Activated CD4-positive, alpha-beta T cell treated with anti-CD3 and anti-CD28 coated beads, Interleukin-10, Interleukin-2, amounts not matched to agents 100 ng/mL and 50 ng/mL, durations not matched to agents 16 hours and 8 hours (primary cell): ENCODE measurements at regions not wholly inside any gene's neighbourhood (a gene's known extent, or its start where the extent isn't known, plus 50 kb on each side); places are given as distances from the start of the nearest gene placed in this dataset.
"Not testable (repeated sequence)": the region's sequence is repeated elsewhere in the genome, so short reads cannot be mapped to it uniquely, and the experiment has no call there.

Source experiments
- DNase-seq: peaks from one replicate; pipeline ENCODE4 v3.0.0-alpha.2; 2020

DNA sequence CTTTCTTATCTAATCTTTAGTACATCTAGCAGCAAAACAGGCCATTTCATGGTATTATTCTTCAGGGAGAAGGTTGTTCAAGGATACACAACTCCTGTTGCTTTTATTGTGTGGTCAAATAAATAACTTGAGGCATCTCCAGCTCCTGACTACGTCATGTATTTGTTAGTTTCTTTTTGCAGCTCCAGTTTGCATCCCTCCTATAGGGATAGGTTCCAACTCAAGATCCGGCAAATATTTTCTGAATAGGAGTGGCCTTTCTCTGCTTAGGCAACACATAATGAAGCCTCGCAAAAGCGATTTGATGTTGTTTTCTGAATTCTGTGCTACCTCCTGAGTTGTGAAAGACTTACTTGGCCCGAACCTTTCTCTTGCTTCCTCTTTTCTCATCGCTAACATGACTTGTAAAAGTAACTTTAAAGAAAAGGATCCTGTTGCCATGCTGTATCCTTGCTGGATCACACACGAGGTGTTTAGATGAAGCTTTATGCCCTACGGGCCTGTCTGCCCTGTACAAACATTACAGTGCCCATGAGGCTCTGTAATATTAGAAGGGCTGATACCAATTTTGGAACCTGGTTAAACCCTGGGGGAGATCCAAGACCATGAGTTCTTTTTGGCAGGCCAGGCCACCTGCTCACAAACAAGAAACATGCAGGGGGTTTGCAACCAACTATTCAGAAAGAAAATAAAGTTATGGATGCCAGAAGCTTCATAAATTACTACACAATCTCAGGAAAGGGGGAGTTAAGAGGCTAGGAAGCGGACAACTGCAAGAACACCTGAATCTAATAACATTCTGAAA lies 149.8 kb upstream of the FGF10 start:
- no peak for DNase-seq

GRCh38 chr5:44536650-44537260 lies 147.5 kb upstream of the FGF10 start:
- peak; percentile 12 for DNase-seq

- no peak for DNase-seq
Observed at GRCh38 chr5:44535621-44536020, 146.4 kb upstream of the FGF10 start.

GRCh38 chr5:44532981-44533380 lies 143.8 kb upstream of the FGF10 start:
- no peak for DNase-seq

DNA sequence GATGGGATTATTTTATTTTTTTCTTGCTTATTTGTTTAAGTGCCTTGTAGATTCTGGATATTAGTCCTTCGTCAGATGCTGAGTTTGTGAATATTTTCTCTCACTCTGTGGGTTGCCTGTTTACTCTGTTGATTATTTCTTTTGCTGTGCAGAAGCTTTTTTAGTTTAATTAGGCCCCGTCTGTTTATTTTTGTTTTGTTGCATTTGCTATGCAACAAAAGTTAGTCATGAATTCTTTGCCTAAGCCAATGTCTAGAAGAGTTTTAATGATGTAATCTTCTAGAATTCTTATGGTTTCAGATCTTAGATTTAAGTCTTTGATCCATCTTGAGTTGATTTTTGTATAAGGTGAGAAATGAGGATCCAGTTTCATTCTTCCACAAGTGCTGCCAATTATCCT lies 142.5 kb upstream of the FGF10 start:
- DNase-seq = not testable (repeated sequence)

DNA sequence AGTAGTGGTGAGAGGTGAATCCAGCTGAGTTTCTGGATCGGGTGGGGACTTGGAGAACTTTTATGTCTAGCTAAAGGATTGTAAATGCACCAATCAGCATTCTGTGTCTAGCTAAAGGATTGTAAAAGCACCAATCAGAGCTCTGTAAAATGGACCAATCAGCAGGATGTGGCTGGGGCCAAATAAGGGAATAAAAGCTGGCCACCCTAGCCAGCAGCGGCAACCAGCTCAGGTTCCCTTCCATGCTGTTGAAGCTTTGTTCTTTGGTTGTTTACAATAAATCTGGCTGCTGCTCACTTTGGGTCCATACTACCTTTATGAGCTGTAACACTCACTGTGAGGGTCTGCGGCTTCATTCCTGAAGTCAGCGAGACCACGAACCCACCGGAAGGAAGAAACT lies 141.6 kb upstream of the FGF10 start:
- not testable (repeated sequence) for DNase-seq

GRCh38 chr5:44511596-44511995 lies 122.4 kb upstream of the FGF10 start:
- no peak for DNase-seq

GRCh38 chr5:44506561-44506960 lies 117.3 kb upstream of the FGF10 start:
- DNase-seq = no peak

DNA sequence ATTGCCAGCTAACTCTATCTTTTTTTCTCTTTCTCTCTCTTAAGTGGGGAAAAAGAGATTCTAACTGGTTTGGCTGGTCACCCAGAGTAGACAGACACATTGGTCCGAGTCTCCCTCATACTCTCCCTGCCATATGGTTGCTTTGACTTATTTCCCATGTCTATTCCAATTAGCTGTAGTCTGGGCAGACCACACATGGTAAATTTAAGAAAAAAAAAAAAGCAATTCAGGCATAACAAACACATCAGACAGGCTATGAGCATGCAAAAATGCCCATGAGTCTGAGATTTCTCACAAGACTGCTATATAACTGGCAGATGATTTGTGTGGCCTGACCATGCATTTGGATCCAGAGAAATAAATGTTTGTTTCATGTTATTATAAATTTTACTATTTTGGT lies 110.2 kb upstream of the FGF10 start:
- no peak for DNase-seq

DNA sequence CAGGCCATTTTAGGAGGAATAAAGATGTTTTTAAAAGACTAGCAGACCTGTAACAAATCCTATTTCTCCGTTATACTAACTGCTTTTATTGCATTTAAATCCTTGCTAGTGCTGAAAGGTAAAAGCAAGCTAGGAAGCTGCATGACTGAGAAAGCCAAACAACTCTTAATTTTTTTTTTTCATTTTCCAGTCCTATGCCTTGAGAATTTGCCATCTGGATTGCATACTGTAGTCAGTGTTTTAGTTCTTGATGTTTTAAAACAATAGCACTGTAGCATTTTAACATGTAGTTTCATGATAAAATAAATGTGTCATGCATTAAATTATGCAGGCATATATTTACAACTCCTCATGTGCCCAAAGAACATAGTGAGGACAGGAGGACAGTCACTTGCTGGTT lies 108.4 kb upstream of the FGF10 start:
- no peak for DNase-seq

DNA sequence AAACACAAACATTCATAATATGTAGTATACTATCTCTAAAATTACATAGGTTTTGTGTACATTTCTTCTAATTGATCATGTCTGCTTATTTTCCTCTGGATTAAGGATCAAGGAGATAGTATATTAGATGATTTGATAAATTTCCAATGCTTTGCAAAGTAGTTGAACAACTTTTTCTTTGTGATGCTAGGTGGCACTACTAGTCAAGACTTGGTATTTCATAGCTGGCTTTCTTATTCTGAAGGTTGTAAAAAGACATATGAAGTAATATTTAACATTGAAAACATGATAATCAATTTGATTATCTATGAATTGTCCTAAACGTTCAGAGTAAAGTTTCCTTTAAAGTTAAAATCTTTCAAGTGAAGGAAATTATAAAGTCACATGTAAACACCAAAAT lies 106.1 kb upstream of the FGF10 start:
- DNase-seq = no peak

GRCh38 chr5:44489759-44490158 lies 100.5 kb upstream of the FGF10 start:
- DNase-seq = no peak

DNA sequence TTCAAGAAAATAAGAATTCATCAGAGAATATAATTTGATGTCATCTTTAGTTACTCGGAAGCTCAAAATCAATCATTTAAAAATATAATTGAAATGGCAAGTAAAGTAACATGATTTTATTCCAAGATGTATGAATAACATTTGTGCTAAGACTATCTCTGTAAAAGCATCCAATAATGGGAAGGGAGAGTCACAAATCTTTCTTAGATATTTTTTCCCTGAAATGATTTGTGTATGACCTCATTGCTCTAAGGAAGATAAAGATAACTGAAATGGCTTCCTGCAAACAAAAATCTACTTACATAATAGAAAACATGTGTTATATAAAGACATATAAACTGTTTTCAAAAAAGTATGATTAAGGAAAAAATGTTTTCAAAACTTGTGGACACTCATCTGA lies 97.4 kb upstream of the FGF10 start:
- no peak for DNase-seq

DNA sequence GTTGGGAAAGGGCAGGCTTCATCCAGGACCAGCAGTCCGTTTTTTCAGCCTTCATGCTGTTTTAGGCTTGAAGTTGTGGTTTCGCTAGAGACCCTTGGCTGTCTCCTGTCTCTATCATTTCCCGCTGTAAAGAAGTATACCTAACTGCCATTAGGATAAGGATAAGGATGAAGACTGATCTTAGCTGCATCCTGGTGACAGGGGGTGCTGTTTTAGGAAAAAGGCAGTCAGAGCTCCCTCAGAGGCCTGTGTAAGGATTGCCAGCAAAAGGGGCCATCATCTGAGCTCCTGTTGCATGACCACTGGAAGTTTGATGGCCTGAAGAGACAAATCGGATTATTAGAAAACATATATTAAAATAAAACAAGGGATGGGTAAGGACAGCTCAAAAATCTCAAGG lies 64.8 kb upstream of the FGF10 start:
- DNase-seq = no peak

DNA sequence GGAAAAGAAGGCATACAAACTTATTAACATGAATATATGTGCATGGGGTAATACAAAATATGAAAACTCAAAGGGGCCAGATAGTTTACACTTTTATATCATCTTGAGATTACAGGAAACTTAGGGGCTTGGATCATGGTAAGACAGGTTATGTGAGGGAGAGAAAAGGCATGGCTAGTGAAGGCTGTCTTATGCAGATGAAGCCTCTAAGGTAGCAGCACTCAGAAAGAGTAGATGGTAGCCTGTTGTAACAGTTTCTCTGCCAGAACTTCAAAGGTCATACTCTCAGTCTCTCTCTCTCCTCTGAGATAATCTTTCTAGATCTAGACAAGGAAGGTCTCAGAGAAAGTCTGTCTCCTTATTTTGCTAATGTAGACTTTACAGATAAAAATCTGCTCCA lies 57.2 kb upstream of the FGF10 start:
- DNase-seq = no peak

- no peak for DNase-seq
Observed at GRCh38 chr5:44443172-44443571, 54.0 kb upstream of the FGF10 start.

GRCh38 chr5:44441460-44441859 lies 52.2 kb upstream of the FGF10 start:
- no peak for DNase-seq

DNA sequence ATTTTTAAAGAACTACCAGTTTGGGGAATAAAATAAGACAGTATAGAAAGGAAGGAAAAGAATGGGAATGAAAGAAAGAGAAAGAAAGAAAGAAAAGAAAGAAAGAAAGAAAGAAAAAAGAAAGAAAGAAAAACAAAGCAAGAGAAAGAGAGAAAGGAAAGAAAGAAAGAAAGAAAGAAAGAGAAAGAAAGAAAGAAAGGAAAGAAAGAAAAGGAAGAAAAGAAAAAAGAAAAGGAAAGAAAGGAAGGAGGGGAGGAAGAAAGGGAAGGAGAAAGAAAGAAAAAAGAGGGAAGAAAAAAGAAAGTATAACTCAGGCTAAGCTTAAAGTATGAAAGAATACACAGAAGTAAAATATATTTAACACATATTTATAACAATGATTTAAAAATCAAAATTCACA lies 51.0 kb upstream of the FGF10 start:
- no peak for DNase-seq
